ENCODE measurements at regions not wholly inside any gene's neighbourhood (a gene's known extent, or its start where the extent isn't known, plus 50 kb on each side); places are given as distances from the start of the nearest gene placed in this dataset.

DNA sequence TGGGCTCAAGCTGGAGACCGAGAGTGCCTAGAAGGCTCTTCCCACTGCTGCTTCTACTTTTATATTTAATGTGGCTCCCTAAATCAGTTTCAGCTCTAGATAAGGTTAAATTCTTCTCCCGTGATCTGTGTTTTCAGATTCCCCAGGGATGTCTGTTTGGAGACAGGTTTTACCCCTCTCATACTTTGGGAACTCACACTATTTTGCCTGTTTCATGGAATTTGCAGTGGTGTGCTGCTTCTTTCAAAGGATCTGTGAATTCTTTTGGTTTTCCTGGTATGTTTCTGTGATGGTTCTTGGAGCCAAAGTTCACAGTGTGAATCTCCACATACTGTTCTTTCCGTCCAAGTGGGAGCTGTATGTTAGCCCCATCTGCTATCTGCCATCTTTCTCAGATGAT, 238.3 kb upstream of the SLITRK3 start:
- no peaks in the 10 kb centered on the region for H3K36me3 ChIP-seq (ENCODE audit: control insufficient read depth in 2 of 2, extremely low read depth in 1 of 2, insufficient read depth in 2 of 2, low read length in 2 of 2)

DNA sequence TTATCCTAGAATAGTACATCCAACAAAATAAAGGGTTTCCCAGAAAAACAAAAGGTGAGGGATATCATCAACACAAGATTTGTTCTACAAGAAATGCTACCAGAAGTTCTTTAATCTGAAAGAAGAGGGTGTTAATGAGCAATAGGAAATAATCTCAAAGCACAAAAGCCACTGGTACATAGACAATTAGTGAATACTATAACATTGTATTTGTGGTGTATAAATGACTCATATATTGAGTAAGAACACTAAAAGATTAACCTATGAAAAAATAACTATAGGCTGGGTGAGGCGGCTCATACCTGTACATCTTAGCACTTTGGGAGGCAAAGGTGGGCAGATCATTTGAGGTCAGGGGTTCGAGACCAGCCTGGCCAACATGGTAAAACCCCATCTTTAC, 210.2 kb upstream of the SLITRK3 start:
- DNase-seq (ENCODE audit: low read depth, low spot score) (no peak), FAIRE-seq (no peak)
- dilution Hi-C loops (cut with MboI; ENCODE audit: extremely low pct_ligation_motif_present, low sequenced_read_pairs): no loop called here
- Histone ChIP-seq H3K9me3 (ENCODE audit: control insufficient read depth, low read depth, low read length) (no peaks in the 10 kb centered on the region), H2AFZ (ENCODE audit: control insufficient read depth, low read length) (no peak overlapping the region), H3K9ac (ENCODE audit: control insufficient read depth, extremely low read depth, insufficient read depth, low read length) (no peak overlapping the region), H3K36me3 (ENCODE audit: control insufficient read depth in 2 of 2, extremely low read depth in 1 of 2, insufficient read depth in 2 of 2, low read length in 2 of 2) (no peaks in the 10 kb centered on the region), H3K4me2 (ENCODE audit: control insufficient read depth, extremely low read depth, insufficient read depth, low read depth, low read length) (no peak overlapping the region), H3K27me3 (ENCODE audit: control insufficient read depth, extremely low read depth, insufficient read depth, low read length) (no peaks in the 10 kb centered on the region), H3K4me3 (ENCODE audit: control insufficient read depth in 2 of 3, extremely low read depth in 1 of 3, insufficient read depth in 2 of 3, low read depth in 1 of 3, low read length in 3 of 3) (no peak overlapping the region), H3K27ac (ENCODE audit: control insufficient read depth, insufficient read depth, low read length) (no peak overlapping the region), H3K4me1 (ENCODE audit: control insufficient read depth, extremely low read depth, insufficient read depth, low read length) (no peaks in the 10 kb centered on the region), H3K79me2 (ENCODE audit: control insufficient read depth, insufficient read depth, low read length) (no peaks in the 10 kb centered on the region), H3K9me1 (ENCODE audit: control insufficient read depth, extremely low read depth, insufficient read depth, low read length) (no peaks in the 10 kb centered on the region), H4K20me1 (ENCODE audit: control insufficient read depth, extremely low read depth, insufficient read depth, low read length) (no peaks in the 10 kb centered on the region)
- TF ChIP-seq EZH2 (IDR thresholded peaks at IDR 0.05; ENCODE audit: low read length): no peak
- TF ChIP-seq, protein P1, sequence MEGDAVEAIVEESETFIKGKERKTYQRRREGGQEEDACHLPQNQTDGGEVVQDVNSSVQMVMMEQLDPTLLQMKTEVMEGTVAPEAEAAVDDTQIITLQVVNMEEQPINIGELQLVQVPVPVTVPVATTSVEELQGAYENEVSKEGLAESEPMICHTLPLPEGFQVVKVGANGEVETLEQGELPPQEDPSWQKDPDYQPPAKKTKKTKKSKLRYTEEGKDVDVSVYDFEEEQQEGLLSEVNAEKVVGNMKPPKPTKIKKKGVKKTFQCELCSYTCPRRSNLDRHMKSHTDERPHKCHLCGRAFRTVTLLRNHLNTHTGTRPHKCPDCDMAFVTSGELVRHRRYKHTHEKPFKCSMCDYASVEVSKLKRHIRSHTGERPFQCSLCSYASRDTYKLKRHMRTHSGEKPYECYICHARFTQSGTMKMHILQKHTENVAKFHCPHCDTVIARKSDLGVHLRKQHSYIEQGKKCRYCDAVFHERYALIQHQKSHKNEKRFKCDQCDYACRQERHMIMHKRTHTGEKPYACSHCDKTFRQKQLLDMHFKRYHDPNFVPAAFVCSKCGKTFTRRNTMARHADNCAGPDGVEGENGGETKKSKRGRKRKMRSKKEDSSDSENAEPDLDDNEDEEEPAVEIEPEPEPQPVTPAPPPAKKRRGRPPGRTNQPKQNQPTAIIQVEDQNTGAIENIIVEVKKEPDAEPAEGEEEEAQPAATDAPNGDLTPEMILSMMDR (optimal IDR thresholded peaks at IDR 0.05 in 1 of 3, IDR thresholded peaks at IDR 0.05 in 1 of 3, conservative IDR thresholded peaks at IDR 0.05 in 1 of 3; ENCODE audit: extremely low read depth in 1 of 3, insufficient read depth in 2 of 3, low read length in 3 of 3): no peak

More for the DNA sequence above, 238.3 kb upstream of the SLITRK3 start:
- DNase-seq (ENCODE audit: low read depth, low spot score) (no peak), FAIRE-seq (no peak)
- Histone ChIP-seq H3K79me2 (ENCODE audit: control insufficient read depth, insufficient read depth, low read length) (no peaks in the 10 kb centered on the region), H3K4me2 (ENCODE audit: control insufficient read depth, extremely low read depth, insufficient read depth, low read depth, low read length) (no peak overlapping the region), H3K4me3 (ENCODE audit: control insufficient read depth in 2 of 3, extremely low read depth in 1 of 3, insufficient read depth in 2 of 3, low read depth in 1 of 3, low read length in 3 of 3) (no peak overlapping the region), H3K27me3 (ENCODE audit: control insufficient read depth, extremely low read depth, insufficient read depth, low read length) (no peaks in the 10 kb centered on the region), H3K9ac (ENCODE audit: control insufficient read depth, extremely low read depth, insufficient read depth, low read length) (no peak overlapping the region), H2AFZ (ENCODE audit: control insufficient read depth, low read length) (no peak overlapping the region), H3K9me3 (ENCODE audit: control insufficient read depth, low read depth, low read length) (no peaks in the 10 kb centered on the region), H4K20me1 (ENCODE audit: control insufficient read depth, extremely low read depth, insufficient read depth, low read length) (no peaks in the 10 kb centered on the region), H3K9me1 (ENCODE audit: control insufficient read depth, extremely low read depth, insufficient read depth, low read length) (no peaks in the 10 kb centered on the region), H3K27ac (ENCODE audit: control insufficient read depth, insufficient read depth, low read length) (no peak overlapping the region), H3K4me1 (ENCODE audit: control insufficient read depth, extremely low read depth, insufficient read depth, low read length) (no peaks in the 10 kb centered on the region)
- TF ChIP-seq EZH2 (IDR thresholded peaks at IDR 0.05; ENCODE audit: low read length): no peak
- TF ChIP-seq, protein P1 (optimal IDR thresholded peaks at IDR 0.05 in 1 of 3, IDR thresholded peaks at IDR 0.05 in 1 of 3, conservative IDR thresholded peaks at IDR 0.05 in 1 of 3; ENCODE audit: extremely low read depth in 1 of 3, insufficient read depth in 2 of 3, low read length in 3 of 3): no peak
- dilution Hi-C loops (cut with MboI; ENCODE audit: extremely low pct_ligation_motif_present, low sequenced_read_pairs): no loop called here
